ENCODE measurements at regions not wholly inside any gene's neighbourhood (a gene's known extent, or its start where the extent isn't known, plus 50 kb on each side); places are given as distances from the start of the nearest gene placed in this dataset.
A peak's percentile ranks its signal among the peaks of the same experiment; 100 is the strongest.
"Not testable (repeated sequence)": the region's sequence is repeated elsewhere in the genome, so short reads cannot be mapped to it uniquely, and the experiment has no call there.

DNA sequence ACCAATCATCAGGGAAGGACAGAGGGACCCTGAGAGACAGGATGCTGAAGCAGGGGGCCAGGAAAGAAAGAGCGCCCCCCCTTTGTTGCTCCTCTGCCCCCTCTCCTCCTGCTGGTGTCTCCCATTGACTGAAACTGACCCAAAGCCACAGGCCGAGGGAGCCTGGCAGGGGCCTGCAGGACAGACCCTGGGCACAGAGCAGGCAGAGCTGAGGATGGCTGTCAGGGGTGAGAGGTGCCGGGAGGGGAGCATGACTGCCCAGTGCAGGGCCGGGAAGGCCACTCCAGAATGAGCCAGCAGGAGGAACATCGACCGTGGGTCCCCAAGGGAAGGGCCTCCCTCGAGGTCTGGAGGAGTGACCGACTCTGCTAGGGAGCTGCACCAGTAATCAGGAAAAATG, 427.8 kb downstream of the PREX1 start:
- no peak for DNase-seq

DNA sequence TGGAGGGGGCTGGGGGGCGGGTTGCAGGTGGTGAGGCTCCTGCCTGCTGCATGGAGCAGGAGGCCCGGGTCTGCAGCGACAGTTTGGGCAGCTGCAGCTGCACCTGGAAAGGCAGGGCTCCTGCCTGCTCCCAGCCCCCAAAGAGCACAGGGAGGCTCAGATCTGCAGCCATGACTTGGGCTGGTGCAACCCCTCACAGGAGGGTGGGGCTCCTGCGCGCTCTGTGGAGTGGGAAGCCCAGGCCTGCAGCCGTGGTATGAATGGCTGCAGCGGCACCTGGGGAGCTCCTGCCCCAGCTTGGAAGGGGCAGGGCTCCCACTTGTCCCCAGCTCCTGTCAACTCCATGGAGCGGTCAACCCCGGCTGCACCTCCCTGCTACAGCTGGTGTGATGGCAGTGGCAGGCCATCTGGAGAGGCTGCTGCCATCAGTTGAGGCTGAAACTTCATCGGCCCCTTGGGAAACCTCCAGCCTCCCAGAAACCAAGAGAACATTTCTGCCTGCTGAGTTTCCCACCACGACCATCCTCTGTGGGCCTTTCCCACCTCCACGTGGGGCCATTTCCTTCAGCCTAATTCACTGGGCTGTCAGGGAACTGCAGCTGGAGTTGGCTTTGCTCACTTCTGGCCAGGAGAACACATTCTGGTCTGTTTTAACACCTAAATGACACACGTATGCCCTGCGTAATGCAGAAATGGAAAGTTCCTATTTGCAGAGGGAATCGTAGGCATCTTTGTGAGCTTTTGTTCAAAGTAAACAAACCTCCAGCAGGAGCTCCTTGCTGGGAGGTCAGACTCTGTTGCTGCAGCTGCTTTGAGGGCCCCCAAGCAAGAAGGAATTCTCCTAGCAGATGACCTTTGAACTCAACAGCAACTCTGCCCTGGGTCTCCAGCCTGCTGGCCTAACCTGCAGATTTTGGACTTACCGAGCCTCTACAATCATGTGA, 429.0 kb downstream of the PREX1 start:
- no peak for DNase-seq

GRCh38 chr20:48396981-48397861, 430.6 kb downstream of the PREX1 start:
- not testable (repeated sequence) for DNase-seq

GRCh38 chr20:48395816-48396546, 431.8 kb downstream of the PREX1 start:
- no peak for DNase-seq

GRCh38 chr20:48394415-48395081, 433.3 kb downstream of the PREX1 start:
- no peak for DNase-seq

- no peak for DNase-seq
These were observed 434.0 kb downstream of the PREX1 start for GRCh38 chr20:48393737-48394314.

GRCh38 chr20:48393311-48393685, 434.5 kb downstream of the PREX1 start:
- DNase-seq: no peak

DNA sequence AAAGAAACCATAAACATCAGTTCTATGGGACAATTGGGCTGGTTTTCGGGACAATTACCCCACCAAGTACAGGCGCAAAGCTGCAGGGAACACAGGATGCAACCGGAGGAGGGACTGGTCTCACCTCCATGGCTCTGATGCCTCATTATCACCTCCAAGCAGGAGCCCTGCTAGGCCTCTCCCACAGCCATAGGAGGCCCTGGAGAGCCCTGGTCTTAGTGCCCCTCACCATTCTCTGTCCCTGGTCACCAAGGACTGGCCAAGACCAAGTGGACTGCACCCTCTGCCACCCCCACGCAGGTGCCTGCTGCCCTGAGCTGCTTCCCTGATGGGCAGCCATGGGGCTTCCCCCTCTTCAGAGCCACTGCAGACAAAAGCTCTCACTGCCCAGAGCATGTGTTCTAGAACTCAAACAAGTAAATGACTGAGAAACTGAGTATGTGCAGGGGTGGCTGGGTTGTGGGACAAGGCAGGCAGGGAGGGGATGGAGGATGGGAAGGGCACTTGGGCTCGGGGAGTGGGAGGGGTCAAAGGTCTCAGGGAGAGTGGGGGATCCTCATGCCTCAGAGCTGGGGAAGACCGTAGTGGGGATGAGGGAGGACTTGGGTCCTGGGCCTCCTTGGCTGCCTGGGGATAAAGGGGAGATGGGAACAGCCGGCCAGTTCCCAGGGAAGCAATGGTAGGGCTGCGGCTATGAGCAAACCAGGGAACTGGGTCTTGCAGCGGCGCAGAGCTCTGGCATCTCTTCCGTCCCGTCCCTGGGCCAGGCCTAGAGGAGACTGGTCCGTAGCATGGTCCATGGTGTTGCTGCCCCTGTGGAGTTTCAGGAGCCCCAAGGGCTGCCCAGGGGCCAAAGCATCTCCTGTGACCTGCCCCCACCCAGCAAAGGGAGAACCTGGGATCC, 435.1 kb downstream of the PREX1 start:
- no peak for DNase-seq

GRCh38 chr20:48390981-48391380, 436.8 kb downstream of the PREX1 start:
- DNase-seq: no peak

DNA sequence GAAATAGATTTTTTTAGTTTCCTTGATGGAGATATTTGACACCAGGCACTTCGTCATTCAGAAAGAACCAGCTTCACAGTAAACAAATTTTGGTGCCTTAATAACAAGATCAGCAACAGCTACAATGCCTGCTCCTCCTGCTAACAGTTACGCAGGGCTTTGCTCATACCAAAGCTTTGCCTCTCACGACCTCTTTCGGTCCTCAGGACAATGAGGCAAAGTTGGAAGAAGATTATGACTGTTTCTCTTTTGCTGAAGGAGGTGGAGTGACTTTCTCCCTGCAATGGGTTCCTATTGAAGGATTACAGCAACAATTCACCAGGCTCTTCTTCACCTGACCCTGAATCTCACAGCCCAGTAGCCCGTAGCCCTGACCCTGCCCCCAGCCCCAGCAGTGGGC, 440.1 kb downstream of the PREX1 start:
- no peak for DNase-seq

GRCh38 chr20:48385527-48385926, 442.3 kb downstream of the PREX1 start:
- DNase-seq: no peak

GRCh38 chr20:48385114-48385513, 442.7 kb downstream of the PREX1 start:
- DNase-seq: no peak

DNA sequence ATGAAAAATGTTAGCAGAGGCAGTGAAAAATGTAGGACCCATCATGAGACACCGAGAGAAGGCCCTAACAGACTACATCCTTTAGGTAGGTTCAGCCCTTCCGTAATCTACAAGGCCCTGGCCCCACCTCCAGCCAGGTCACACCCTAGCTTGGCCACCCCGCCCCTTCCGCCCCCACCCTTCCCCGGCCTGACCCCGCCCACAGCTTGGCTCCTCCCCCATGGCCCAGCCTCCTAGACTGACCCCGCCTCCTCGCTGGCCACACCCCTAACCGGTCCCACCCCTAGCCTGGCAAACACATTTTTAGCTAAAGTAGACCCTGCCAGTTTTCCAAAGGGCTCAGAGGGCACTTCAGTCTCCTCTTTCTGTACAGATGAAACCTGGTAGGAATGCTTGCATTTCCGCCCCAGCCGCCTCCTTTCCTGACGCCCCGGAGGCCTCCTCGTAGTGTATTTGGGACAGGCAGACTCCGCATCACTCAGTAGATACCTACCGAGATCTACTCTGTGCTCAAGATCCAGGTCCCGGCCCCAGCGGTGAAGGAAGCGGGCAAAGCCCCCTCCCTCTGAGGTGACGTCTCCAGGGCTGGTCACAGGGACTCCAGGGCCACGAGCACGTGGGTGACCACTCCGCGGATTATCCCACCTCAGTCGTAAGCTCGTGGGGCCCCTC, 443.5 kb downstream of the PREX1 start:
- peak; percentile 11 for DNase-seq

DNA sequence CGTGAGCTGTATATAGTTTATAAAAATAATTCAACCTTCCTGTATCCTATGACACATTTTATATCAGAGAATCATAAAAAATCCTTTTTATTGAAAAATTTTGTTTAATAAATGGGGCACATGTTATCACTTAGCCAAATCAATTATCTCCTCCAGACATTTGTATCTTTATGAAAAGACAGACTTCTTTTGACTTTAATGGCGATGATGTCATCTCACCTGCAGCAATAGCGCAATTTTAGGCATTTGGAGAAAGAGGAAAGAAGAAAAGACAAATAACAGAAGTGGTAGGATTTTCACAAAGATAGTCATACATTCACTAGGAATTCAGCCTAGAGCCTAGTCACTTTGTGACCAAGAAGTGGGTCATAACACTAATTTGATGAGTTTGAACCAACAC, 444.5 kb downstream of the PREX1 start:
- no peak for DNase-seq

GRCh38 chr20:48382304-48382703, 445.5 kb downstream of the PREX1 start:
- DNase-seq: no peak

DNA sequence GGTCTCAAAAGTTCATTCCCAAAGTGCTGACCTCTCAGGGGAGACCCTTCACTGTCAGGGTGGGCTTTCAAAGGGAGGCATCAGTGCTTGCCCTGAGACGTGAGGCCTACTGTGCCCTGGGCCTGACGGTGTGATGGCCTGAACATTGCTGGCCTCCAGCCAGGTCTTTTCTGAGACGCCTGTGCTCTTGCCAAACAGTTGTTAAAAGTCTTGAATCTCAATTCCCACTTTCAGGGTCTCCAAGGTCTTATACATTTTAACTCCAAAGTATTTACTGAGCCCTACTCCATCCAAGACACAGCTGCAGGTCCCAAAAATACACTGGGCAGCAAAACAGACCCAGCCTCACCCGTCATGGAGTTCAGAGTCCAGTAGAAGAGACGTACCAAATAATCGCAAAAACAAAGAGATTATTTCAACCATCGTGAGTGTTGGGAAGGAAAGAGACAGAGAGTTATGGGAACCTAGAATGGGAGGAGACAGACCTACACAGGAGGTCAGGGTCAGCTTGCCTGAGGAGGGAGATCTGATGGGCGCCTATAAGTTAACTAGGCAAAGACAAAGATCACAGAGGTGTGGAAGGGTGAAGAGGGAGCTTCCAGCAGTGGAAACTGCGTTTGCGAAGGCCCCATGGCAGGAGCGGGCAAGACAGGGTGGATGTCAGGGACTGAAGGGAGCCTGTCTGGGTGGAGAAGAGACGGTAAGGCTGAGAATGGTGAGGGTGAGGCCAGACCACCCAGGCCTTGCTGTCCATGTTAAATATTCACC, 446.3 kb downstream of the PREX1 start:
- DNase-seq: no peak

DNA sequence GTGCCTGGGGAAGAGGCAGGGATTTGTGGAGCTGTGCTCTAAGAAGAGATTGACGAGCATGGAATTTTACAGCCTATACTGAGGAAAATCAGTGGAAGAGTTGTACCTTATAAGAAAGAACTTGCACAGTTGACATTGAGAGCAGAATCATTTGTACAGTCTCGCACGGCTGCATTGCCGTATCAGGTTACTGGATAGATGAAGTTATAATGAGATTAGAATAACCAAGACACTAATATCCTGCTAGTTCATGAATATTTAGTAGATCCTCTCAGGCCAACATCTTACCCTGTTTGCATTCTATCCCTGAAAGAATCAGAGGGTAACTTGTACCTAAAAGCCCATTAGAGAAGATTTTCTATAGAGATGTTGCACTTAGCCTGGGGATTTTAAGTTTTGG, 447.1 kb downstream of the PREX1 start:
- no peak for DNase-seq

DNA sequence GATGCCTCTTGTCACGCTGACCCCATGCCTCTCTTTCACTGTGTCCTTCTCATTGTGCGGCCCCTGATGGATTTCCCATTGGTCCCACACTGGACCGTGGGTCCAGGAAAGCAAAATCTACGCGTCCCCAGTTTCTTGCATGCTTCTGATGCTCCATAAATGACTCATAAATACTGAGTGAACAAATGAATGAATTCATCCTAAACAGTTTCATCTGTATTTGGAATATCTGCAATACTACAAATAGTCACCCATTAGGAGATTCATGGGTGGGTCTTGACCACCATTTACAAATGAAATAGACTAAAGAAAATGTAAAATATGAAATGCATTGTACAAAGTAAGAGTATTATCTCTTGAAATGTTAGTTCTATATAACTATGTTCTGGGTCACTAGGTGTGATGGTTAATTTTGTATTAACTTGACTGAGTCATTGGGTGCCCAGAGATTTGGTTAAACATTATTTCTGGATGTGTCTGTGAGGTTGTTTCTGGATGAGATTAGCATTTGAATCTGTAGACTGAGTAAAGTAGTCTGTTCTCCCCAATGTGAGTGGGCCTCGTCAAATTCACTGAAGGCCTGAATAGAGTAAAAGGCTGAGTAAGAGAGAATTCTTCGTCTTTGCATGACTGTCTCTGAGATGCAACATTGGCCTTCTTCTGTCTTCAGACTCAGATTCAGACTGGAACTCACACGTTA, 448.7 kb downstream of the PREX1 start:
- DNase-seq: no peak

GRCh38 chr20:48377940-48378339, 449.9 kb downstream of the PREX1 start:
- no peak for DNase-seq
